ENCODE measurements at regions not wholly inside any gene's neighbourhood (a gene's known extent, or its start where the extent isn't known, plus 50 kb on each side); places are given as distances from the start of the nearest gene placed in this dataset.

DNA sequence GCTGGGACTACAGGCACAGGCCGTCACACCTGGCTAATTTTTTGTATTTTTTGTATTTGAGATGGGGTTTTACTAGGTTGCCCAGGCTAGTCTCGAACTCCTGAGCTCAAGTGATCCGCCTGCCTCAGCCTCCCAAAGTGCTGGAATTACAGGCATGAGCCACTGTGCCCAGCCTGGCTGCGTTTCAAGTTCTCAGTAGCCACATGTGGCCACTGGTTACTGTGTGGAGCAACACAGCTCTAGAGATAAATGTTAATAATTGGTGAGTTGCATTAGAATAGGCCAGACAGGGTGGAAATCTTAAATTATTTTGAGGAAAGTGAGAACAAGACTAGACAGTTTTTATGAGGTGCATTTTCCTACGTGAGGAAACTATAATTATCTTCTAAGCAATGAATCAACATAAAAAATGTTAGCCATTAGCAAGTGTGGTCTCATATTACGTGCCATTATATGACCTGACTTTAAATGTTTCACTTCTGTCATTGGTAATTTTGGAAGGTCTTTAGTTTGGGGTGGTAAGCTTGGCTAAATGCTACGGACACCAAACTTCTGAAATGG lies 129.6 kb downstream of the PLEKHG1 start:
- no peak for TF ChIP-seq CTCF (conservative IDR thresholded peaks at IDR 0.05; ENCODE audit: low read length)
- TF ChIP-seq EZH2phosphoT487 (IDR thresholded peaks at IDR 0.05; ENCODE audit: borderline replicate concordance), result no peak

Data from Loucy (cell line).